ENCODE measurements at regions not wholly inside any gene's neighbourhood (a gene's known extent, or its start where the extent isn't known, plus 50 kb on each side); places are given as distances from the start of the nearest gene placed in this dataset.
A peak's percentile ranks its signal among the peaks of the same experiment; 100 is the strongest.

GRCh38 chr10:128537834-128538330 lies 411.7 kb upstream of the MKI67 start:
- DNase-seq (ENCODE audit: low read depth), result no peak
- Histone ChIP-seq H3K36me3 (ENCODE audit: control insufficient read depth, insufficient read depth, low read length) (no peaks in the 10 kb centered on the region), H3K27me3 (ENCODE audit: control insufficient read depth, insufficient read depth, low read length) (peaks cover 14% of the 10 kb centered on the region), H3K4me3 (ENCODE audit: low read depth, low read length) (no peak overlapping the region)
- TF ChIP-seq, protein P1, sequence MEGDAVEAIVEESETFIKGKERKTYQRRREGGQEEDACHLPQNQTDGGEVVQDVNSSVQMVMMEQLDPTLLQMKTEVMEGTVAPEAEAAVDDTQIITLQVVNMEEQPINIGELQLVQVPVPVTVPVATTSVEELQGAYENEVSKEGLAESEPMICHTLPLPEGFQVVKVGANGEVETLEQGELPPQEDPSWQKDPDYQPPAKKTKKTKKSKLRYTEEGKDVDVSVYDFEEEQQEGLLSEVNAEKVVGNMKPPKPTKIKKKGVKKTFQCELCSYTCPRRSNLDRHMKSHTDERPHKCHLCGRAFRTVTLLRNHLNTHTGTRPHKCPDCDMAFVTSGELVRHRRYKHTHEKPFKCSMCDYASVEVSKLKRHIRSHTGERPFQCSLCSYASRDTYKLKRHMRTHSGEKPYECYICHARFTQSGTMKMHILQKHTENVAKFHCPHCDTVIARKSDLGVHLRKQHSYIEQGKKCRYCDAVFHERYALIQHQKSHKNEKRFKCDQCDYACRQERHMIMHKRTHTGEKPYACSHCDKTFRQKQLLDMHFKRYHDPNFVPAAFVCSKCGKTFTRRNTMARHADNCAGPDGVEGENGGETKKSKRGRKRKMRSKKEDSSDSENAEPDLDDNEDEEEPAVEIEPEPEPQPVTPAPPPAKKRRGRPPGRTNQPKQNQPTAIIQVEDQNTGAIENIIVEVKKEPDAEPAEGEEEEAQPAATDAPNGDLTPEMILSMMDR (IDR thresholded peaks at IDR 0.05; ENCODE audit: insufficient read depth, low read length, poor library complexity, severe bottlenecking), result no peak

- TF ChIP-seq, protein P1 (IDR thresholded peaks at IDR 0.05; ENCODE audit: insufficient read depth, low read length, poor library complexity, severe bottlenecking), result no peak
- no peak for DNase-seq (ENCODE audit: low read depth)
- peaks cover 14% of the 10 kb centered on the region for H3K27me3 ChIP-seq (ENCODE audit: control insufficient read depth, insufficient read depth, low read length)
- no peaks in the 10 kb centered on the region for H3K36me3 ChIP-seq (ENCODE audit: control insufficient read depth, insufficient read depth, low read length)
- no peak overlapping the region for H3K4me3 ChIP-seq (ENCODE audit: low read depth, low read length)
Observed at GRCh38 chr10:128538671-128539070, 412.4 kb upstream of the MKI67 start.

DNA sequence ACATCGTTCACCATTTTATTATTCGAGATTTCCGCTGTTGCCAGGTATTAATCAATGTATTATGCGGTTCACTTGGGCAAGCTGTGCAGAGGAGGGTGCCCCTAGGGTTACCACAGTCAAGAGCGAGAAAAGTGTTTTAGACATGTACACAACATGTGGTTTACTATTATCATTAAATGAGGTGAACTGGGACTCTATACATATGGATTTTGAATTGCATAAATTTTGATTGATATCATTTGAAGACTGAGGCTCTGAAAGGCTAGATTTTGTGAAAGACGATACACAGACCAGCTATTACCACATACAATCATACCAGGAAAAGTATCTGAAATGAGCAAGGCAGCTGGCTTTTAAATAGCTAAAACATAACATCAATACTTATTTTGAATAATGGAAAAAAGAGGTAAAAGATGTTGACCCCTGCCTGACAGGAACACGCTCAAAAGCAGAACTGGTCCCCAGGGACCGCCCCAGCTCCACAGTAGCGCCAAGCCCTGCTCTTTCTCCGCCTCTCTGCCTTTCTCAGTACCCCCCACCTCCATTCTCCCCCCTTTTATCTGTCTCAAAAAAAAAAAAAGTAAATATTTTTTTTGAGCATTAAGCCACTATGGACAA lies 413.4 kb upstream of the MKI67 start:
- Histone ChIP-seq H3K36me3 (ENCODE audit: control insufficient read depth, insufficient read depth, low read length) (no peaks in the 10 kb centered on the region), H3K27me3 (ENCODE audit: control insufficient read depth, insufficient read depth, low read length) (peaks cover 14% of the 10 kb centered on the region), H3K4me3 (ENCODE audit: low read depth, low read length) (no peak overlapping the region)
- TF ChIP-seq, protein P1 (IDR thresholded peaks at IDR 0.05; ENCODE audit: insufficient read depth, low read length, poor library complexity, severe bottlenecking), result no peak
- DNase-seq (ENCODE audit: low read depth), result no peak

DNA sequence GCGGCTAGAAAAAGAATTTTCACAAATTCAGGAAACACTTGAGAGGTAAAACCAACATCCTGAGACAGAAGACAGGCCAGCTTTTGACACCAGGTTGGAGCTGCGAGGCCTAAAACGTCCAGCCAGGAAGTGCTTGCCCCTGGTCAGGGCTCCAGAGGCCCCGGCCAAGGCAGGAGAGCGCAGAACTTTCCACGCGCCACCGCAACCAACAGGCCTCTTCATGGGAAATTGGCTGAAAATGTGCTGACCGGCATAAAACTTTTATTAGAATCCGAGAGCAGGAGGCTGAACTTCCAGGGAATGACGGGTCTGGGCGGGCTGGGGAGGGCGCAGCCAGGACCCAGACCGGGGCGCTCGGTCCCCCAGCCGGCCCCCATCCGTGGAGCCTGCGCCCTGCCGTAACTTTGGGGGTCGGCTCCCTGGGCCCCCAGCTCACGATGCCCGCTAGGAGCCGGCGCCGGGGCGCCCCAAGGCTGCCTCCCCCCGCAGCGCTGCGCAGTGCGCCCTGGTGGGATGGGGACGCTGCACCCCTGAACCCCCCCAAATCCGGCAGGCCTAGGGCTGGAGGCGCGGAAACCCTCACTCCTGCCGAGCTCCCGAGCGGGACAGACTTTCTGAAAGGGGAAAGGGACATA lies 414.0 kb upstream of the MKI67 start:
- DNase-seq (ENCODE audit: low read depth), result no peak
- TF ChIP-seq, protein P1 (IDR thresholded peaks at IDR 0.05; ENCODE audit: insufficient read depth, low read length, poor library complexity, severe bottlenecking), result no peak
- Histone ChIP-seq H3K36me3 (ENCODE audit: control insufficient read depth, insufficient read depth, low read length) (no peaks in the 10 kb centered on the region), H3K4me3 (ENCODE audit: low read depth, low read length) (no peak overlapping the region), H3K27me3 (ENCODE audit: control insufficient read depth, insufficient read depth, low read length) (peaks cover 14% of the 10 kb centered on the region)

DNA sequence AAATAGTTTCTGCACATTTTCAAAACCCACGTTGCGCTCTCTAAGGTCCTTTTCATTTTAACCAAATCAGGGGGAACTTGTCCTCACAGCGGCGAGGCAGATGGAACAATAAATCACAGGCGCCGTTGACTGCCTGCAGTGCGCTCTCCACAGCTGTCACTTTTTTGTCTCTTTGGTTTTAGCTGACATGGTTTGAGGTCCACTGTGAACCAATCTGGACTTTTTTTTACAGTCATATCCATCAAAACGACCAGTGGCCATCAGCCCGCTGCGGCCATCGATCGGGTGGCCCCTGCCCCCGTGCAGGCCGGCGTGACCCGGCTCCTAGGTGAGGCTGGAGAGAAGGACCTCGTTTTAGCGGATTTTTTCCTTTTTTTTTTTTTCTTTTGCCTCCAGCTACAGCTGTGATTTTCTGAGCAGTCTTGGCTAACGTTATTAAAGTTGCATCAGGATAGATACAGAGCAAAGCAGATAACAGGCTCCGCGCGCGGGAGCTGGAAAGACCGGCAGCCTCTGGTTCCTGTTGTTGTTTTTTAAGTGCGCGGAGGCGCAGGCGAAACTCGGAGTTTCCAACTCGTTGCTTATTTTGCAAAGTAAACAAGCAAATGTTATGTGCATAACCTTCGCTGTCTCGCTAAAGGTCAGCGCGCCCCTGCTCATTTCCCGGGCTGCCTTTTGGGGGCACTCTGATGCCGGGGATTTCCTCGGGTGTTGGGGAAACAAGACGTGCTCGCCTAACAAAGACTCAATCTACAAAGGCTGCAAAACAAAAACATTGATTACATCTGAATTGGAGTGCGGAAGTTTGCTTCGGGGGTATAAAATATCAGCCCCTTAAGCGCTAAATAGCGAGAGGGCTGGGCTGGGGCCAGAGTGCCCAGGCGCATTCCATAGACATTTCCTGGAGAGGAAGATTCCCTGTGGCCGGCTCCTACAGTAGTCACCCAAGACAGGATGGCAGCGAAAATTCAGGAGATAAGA lies 414.8 kb upstream of the MKI67 start:
- Histone ChIP-seq H3K27me3 (ENCODE audit: control insufficient read depth, insufficient read depth, low read length) (peaks cover 14% of the 10 kb centered on the region), H3K4me3 (ENCODE audit: low read depth, low read length) (no peak overlapping the region), H3K36me3 (ENCODE audit: control insufficient read depth, insufficient read depth, low read length) (no peaks in the 10 kb centered on the region)
- TF ChIP-seq, protein P1 (IDR thresholded peaks at IDR 0.05; ENCODE audit: insufficient read depth, low read length, poor library complexity, severe bottlenecking), result peak; percentile 3
- DNase-seq (ENCODE audit: low read depth), result no peak

All from kidney epithelial cell (primary cell).